IMR-90 (cell line): ENCODE measurements at regions not wholly inside any gene's neighbourhood (a gene's known extent, or its start where the extent isn't known, plus 50 kb on each side); places are given as distances from the start of the nearest gene placed in this dataset.
A peak's percentile ranks its signal among the peaks of the same experiment; 100 is the strongest.

Experiments
- ATAC-seq: fragments of 200-7000 bp; cut with Tn5 transposase; 2 replicates; pipeline ENCODE4 v1.9.1; 2020; ENCODE audit warnings: low read depth, mild to moderate bottlenecking, moderate library complexity
- BruUV-seq: library from RNA; stranded (reverse); fragments of 400-500 nt; replicated peaks from 2 replicates; lab custom pipeline; 2021; lab: Mats Ljungman, UMichigan
- CTCF ChIA-PET: fragments of 300-600 bp; formaldehyde crosslinking; extraction: SDS; loops from one replicate; lab custom pipeline; 2021; ENCODE audit warnings: antibody characterized with exemption; lab: Yijun Ruan, JAX
- POLR2A ChIA-PET: fragments of 300-600 bp; sonication (Branson Sonifier 250); formaldehyde crosslinking; loops from one replicate; lab custom pipeline; 2022; ENCODE audit warnings: antibody characterized with exemption; ENCODE audit not compliant: unreplicated experiment; lab: Charles Lee
- DNase-seq: peaks from one replicate; pipeline ENCODE4 v3.0.0; 2013
- H2AFZ ChIP-seq: replicated peaks from 2 replicates; pipeline ENCODE3; 2013; ENCODE audit warnings: low read length, mild to moderate bottlenecking; ENCODE audit not compliant: poor library complexity
- H2AK5ac ChIP-seq: 2 replicates; pipeline ENCODE4 v1.6.1; 2013; ENCODE audit warnings: low read depth, low read length, inconsistent platforms
- H2AK9ac ChIP-seq: replicated peaks from 2 replicates; pipeline ENCODE3; 2013; ENCODE audit warnings: mild to moderate bottlenecking, low read depth, low read length, moderate library complexity; ENCODE audit not compliant: poor library complexity
- H2BK120ac ChIP-seq: 2 replicates; pipeline ENCODE4 v1.6.1; 2013; ENCODE audit warnings: low read depth, low read length, inconsistent platforms
- H2BK15ac ChIP-seq: 3 replicates; pipeline ENCODE4 v1.6.1; 2013; ENCODE audit warnings: low read depth, low read length, inconsistent platforms
- H2BK20ac ChIP-seq: 2 replicates; pipeline ENCODE4 v1.6.1; 2013; ENCODE audit warnings: low read depth, mild to moderate bottlenecking, inconsistent platforms, low read length, moderate library complexity
- H2BK5ac ChIP-seq: 2 replicates; pipeline ENCODE4 v1.6.1; 2013; ENCODE audit warnings: mild to moderate bottlenecking, low read depth, low read length, inconsistent platforms; ENCODE audit not compliant: poor library complexity, severe bottlenecking
- H3K14ac ChIP-seq: replicated peaks from 2 replicates; pipeline ENCODE4 v1.6.1; 2013; ENCODE audit warnings: low read depth, low read length, inconsistent platforms
- H3K18ac ChIP-seq: 2 replicates; pipeline ENCODE4 v1.6.1; 2013; ENCODE audit warnings: low read depth, low read length, control low read depth
- H3K23ac ChIP-seq: 2 replicates; pipeline ENCODE4 v1.6.1; 2013; ENCODE audit warnings: low read depth, low read length, inconsistent platforms
- H3K27ac ChIP-seq: 2 replicates; pipeline ENCODE4 v1.5.1; 2013; ENCODE audit warnings: mild to moderate bottlenecking, control low read depth, low read length; ENCODE audit not compliant: insufficient read depth
- H3K27me3 ChIP-seq: 2 replicates; pipeline ENCODE4 v1.6.1; 2013; ENCODE audit warnings: low read length; ENCODE audit not compliant: control insufficient read depth, insufficient read depth
- H3K36me3 ChIP-seq: 2 replicates; pipeline ENCODE4 v1.6.1; 2013; ENCODE audit warnings: low read length, mixed read lengths; ENCODE audit not compliant: control insufficient read depth, insufficient read depth
- H3K4ac ChIP-seq: 2 replicates; pipeline ENCODE4 v1.6.1; 2013; ENCODE audit warnings: low read depth, low read length, inconsistent platforms
- H3K4me1 ChIP-seq: 2 replicates; pipeline ENCODE4 v1.6.1; 2013; ENCODE audit warnings: low read length, mixed read lengths; ENCODE audit not compliant: control insufficient read depth, insufficient read depth
- H3K4me2 ChIP-seq: 2 replicates; pipeline ENCODE4 v1.6.1; 2013; ENCODE audit warnings: low read depth, mild to moderate bottlenecking, control low read depth, low read length, moderate library complexity
- H3K4me3 ChIP-seq: 2 replicates; pipeline ENCODE4 v1.5.1; 2013; ENCODE audit warnings: low read depth, mild to moderate bottlenecking, control low read depth, low read length, moderate library complexity; ENCODE audit not compliant: insufficient read depth
- H3K56ac ChIP-seq: 2 replicates; pipeline ENCODE4 v1.6.1; 2013; ENCODE audit warnings: low read length, inconsistent platforms; ENCODE audit not compliant: insufficient read depth; ENCODE audit errors: extremely low read depth
- H3K79me1 ChIP-seq, 2 experiments: 2 replicates each; pipeline ENCODE4 v1.6.1; 2013; ENCODE audit warnings: low read length in 2 of 2, inconsistent platforms in 1 of 2, low read depth in 1 of 2
- H3K9ac ChIP-seq: 2 replicates; pipeline ENCODE4 v1.6.1; 2013; ENCODE audit warnings: low read depth, low read length, control low read depth
- H3K9me1 ChIP-seq: 2 replicates; pipeline ENCODE4 v1.6.1; 2013; ENCODE audit warnings: low read length, inconsistent platforms; ENCODE audit not compliant: insufficient read depth
- H3K9me3 ChIP-seq: 2 replicates; pipeline ENCODE4 v1.6.1; 2013; ENCODE audit warnings: low read length; ENCODE audit not compliant: control insufficient read depth, insufficient read depth
- H4K20me1 ChIP-seq: 2 replicates; pipeline ENCODE4 v1.6.1; 2013; ENCODE audit warnings: low read length, inconsistent platforms; ENCODE audit not compliant: insufficient read depth
- H4K5ac ChIP-seq: 2 replicates; pipeline ENCODE4 v1.6.1; 2013; ENCODE audit warnings: mild to moderate bottlenecking, low read depth, low read length, control low read depth
- H4K8ac ChIP-seq, 2 experiments: 2 replicates each; pipeline ENCODE4 v1.6.1; 2013; ENCODE audit warnings: low read depth in 2 of 2, low read length in 2 of 2, control low read depth in 1 of 2, inconsistent platforms in 1 of 2
- H4K91ac ChIP-seq: 2 replicates; pipeline ENCODE4 v1.6.1; 2013; ENCODE audit warnings: low read depth, low read length, inconsistent platforms; ENCODE audit not compliant: insufficient read depth
- CEBPB ChIP-seq: IDR thresholded peaks from 2 replicates; pipeline ENCODE4 v1.6.1; 2012; ENCODE audit warnings: low read depth, low read length, improper control_type of control experiment
- FOS ChIP-seq: fragments of 150-350 bp; IDR thresholded peaks from 2 replicates; pipeline ENCODE4 v1.6.1; 2016; ENCODE audit warnings: low read depth, low read length
- MAFK ChIP-seq: IDR thresholded peaks from 2 replicates; pipeline ENCODE4 v1.6.1; 2012; ENCODE audit warnings: low read depth, low read length, improper control_type of control experiment
- MXI1 ChIP-seq: IDR thresholded peaks from 2 replicates; pipeline ENCODE4 v1.6.1; 2012; ENCODE audit warnings: low read depth, mild to moderate bottlenecking, low read length, moderate library complexity, borderline replicate concordance
- RFX5 ChIP-seq: IDR thresholded peaks from 2 replicates; pipeline ENCODE4 v1.8.0; 2012; ENCODE audit warnings: low read depth, mild to moderate bottlenecking, low read length, moderate library complexity
- WGBS, 2 experiments: methylation state at CpG; one replicate each; pipeline versions ENCODE4 v1.1.5 to v1.1.7; 2013; ENCODE audit warnings: missing lambda C conversion rate in 2 of 2; ENCODE audit not compliant: insufficient read length in 1 of 2; ENCODE audit errors: extremely low coverage in 2 of 2; 5-methylcytosine and 5-hydroxymethylcytosine counted together
- dilution Hi-C: fragments of 300-500 bp; cut with HindIII; formaldehyde crosslinking; loops from one replicate; pipeline ENCODE4 v1.14.3; 2018; ENCODE audit warnings: low sequenced_read_pairs; ENCODE audit not compliant: unreplicated experiment
- in situ Hi-C: fragments of 300-500 bp; cut with MboI; formaldehyde crosslinking; loops from 3 replicates; pipeline ENCODE4 v1.14.3; 2019; ENCODE audit warnings: low sequenced_read_pairs, inconsistent platforms, mixed read lengths
- intact Hi-C: fragments of 100-400 bp; cut with micrococcal nuclease; formaldehyde crosslinking; loops from 2 replicates; pipeline ENCODE4 v1.10.0; 2022
- TF ChIP-seq, protein P1 (sequence below): fragments of 150-350 bp; IDR thresholded peaks from 2 replicates; pipeline ENCODE4 v1.6.1; 2016; ENCODE audit warnings: low read depth, mild to moderate bottlenecking, low read length, moderate library complexity, borderline replicate concordance
- TF ChIP-seq, protein P2 (sequence below): fragments of 150-350 bp; IDR thresholded peaks from 2 replicates; pipeline ENCODE4 v1.6.1; 2017; ENCODE audit warnings: mild to moderate bottlenecking, antibody characterized with exemption, low read length, low read depth

DNA sequence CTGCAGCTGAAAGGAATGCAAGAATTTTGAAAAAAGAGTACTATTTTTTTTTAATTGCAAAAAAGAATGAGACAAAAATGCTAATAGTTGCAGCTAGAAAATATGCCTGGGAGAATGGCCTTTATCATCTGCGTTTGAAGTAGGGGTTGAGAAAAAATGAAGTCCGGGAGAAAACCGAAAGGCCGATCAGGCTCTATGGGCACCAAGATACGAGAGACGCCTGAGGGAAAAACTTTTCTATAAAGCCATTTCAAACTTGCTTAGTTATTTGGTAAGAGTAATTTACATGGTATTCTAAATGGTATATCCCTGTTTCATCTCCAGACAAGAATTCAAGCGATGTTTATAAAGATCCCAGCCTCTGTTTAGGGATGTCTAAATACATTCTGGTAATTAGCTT lies 99.3 kb upstream of the EFNA5 start:
- no peak overlapping the region for H3K18ac ChIP-seq
- no peaks in the 10 kb centered on the region for H3K9me3 ChIP-seq
- H4K91ac ChIP-seq = no peak overlapping the region; the same call in 1 of the 2 replicates
- no peak overlapping the region for H3K9ac ChIP-seq
- H4K5ac ChIP-seq = no peak overlapping the region
- H4K8ac ChIP-seq = no peak overlapping the region
- WGBS, 2 experiments = no CpG with 5 or more reads among the region's 7 CpGs
- no peaks in the 10 kb centered on the region for H3K36me3 ChIP-seq
- H2BK5ac ChIP-seq = no peak overlapping the region
- H3K23ac ChIP-seq = no peak overlapping the region
- peak; percentile 79 for ATAC-seq
- H3K4me3 ChIP-seq = no peak overlapping the region
- H3K27ac ChIP-seq = no peak overlapping the region
- CTCF ChIA-PET = no interaction called here
- TF ChIP-seq, protein P1, sequence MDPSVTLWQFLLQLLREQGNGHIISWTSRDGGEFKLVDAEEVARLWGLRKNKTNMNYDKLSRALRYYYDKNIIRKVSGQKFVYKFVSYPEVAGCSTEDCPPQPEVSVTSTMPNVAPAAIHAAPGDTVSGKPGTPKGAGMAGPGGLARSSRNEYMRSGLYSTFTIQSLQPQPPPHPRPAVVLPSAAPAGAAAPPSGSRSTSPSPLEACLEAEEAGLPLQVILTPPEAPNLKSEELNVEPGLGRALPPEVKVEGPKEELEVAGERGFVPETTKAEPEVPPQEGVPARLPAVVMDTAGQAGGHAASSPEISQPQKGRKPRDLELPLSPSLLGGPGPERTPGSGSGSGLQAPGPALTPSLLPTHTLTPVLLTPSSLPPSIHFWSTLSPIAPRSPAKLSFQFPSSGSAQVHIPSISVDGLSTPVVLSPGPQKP = no peak
- no peak for TF ChIP-seq MXI1
- no peak for TF ChIP-seq RFX5
- no peak for TF ChIP-seq FOS
- TF ChIP-seq MAFK = no peak
- TF ChIP-seq CEBPB = no peak
- TF ChIP-seq, protein P2, sequence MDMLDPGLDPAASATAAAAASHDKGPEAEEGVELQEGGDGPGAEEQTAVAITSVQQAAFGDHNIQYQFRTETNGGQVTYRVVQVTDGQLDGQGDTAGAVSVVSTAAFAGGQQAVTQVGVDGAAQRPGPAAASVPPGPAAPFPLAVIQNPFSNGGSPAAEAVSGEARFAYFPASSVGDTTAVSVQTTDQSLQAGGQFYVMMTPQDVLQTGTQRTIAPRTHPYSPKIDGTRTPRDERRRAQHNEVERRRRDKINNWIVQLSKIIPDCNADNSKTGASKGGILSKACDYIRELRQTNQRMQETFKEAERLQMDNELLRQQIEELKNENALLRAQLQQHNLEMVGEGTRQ = no peak
- H3K9me1 ChIP-seq = no peaks in the 10 kb centered on the region
- no peak overlapping the region; the same call in 1 of the 2 replicates for H3K4ac ChIP-seq
- in situ Hi-C loops = no loop called here
- H3K56ac ChIP-seq = no peak overlapping the region
- H4K20me1 ChIP-seq = no peaks in the 10 kb centered on the region
- no peak overlapping the region for H2BK120ac ChIP-seq
- no peak overlapping the region for H3K14ac ChIP-seq
- H3K4me2 ChIP-seq = no peak overlapping the region; the same call in 1 of the 2 replicates
- no peak overlapping the region for H2BK20ac ChIP-seq
- no peak for DNase-seq
- H3K27me3 ChIP-seq = no peaks in the 10 kb centered on the region
- BruUV-seq = no TSS peak
- H2AFZ ChIP-seq = no peak overlapping the region
- H2BK15ac ChIP-seq = no peak overlapping the region
- H2AK5ac ChIP-seq = no peak overlapping the region
- no peak overlapping the region for H2AK9ac ChIP-seq
- peaks cover 1% of the 10 kb centered on the region; the same call in 1 of the 2 replicates for H3K4me1 ChIP-seq
- intact Hi-C loops = no loop called here
- POLR2A ChIA-PET = no interaction called here
- dilution Hi-C loops = no loop called here
- no peaks in the 10 kb centered on the region for H3K79me1 ChIP-seq
